GM18499 (cell line): ENCODE measurements at regions not wholly inside any gene's neighbourhood (a gene's known extent, or its start where the extent isn't known, plus 50 kb on each side); places are given as distances from the start of the nearest gene placed in this dataset.

Source experiments
- ATAC-seq: cut with Tn5 transposase; IDR thresholded peaks from one replicate; pipeline ENCODE4 v1.9.1; 2021; ENCODE audit warnings: moderate number of reproducible peaks; ENCODE audit not compliant: insufficient read depth, unreplicated experiment

DNA sequence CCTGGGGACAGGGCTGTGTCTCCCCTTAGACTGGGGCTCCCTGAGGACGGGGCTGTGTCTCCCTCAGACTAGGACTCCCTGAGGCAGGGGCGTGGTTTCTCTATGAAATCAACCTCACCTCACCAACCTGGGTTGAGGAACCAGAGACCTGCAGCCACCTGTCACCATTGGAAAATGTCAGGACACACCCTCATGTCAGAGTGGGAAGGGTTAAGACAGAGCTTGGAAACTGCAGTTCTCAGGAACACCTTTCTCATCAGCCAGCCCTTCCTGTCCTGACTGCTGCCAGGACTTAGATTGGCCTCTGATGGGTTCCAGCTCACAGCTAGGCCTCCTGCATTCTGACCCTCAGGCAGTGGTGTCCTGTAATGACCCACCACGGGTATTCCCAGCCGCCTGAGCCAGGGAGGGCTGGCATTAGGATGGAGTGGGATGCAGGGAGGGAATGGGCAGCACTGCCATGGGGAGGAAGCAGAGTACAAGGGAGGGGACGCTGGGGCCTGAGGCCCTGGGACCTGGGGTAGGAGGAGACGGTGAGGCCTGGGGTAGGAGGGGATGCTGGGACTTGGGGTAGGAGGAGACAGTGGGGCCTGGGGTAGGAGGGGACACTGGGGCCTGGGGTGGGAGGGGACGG, 76.3 kb downstream of the MRPL14 start:
- no peak for ATAC-seq

GRCh38 chr6:44049989-44050871, 77.0 kb downstream of the MRPL14 start:
- no peak for ATAC-seq

DNA sequence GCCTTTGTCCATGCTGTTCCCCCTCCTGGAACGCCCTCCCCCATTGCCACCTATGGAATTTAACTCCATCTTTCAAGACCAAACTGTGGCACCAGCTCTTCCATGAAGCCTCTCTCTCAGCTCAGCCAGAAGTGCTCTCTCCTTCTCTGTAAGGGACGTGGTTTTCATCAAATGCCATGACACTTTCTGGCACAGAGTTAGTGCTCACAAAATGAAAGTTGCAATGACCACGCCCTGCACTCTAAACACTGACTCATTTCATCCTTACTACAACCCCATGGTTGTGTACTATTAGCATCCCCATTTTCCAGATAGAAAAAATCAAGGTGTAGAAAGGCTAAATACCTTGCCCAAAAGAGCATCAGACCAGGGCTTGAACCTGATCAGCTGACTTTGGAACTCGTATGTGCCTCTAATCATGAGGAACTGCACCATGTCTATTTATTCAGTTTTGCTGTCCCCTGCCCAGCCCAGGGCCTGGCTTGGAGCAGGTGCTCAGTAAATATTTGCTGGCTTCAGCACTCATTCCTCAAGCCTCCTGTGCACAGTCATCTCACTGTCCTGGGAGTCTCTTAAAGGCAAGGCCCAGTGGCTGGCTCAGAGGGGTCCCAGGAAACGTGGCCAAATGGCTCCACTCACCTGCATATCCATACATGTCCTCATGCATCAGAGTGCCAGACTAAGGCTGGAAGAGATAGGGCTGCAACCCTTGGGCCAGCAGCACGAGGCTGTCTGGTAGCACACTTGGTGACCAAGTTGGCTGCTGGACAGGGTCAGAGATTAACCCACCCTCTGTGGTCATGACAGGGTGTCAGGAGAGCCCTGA, 77.9 kb downstream of the MRPL14 start:
- ATAC-seq: no peak

DNA sequence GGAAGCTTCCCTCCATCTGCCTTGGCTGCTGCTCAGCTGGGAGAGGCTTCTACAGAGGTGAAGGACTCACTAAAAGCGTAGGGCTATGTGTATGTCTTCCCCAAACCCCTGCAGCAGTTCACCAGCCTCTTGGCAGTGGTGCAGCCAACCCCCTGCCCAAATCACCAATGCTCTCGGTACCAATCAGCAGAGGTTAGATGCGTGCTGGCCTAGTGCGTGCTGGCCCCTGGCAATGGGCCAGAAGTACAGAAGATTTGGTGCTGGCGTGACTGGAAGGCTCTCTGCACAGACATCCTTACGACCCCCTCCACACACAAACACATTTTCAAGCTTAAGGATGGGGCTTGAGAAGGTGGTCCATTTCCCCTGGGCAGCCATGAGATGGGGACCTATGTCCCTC, 79.0 kb downstream of the MRPL14 start:
- no peak for ATAC-seq

DNA sequence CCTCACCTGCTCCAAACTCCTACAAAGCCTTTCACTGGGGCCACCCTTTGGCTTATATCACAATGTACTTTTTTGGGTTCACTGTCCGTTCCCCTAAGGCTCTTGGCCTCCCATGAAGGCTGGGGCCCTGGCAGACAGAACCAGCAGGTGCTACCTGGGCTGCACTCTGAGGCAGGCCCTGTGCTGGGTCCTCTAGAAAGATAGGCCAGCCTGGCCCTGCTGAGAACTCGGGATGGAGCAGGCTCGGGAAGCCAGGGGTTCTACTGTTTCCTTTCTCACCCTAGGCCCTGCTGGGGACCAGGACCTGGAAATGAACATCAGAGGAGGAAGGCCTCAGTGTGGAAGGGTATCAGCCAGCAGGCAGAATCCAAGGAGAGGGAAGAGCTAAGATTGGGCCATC, 79.5 kb downstream of the MRPL14 start:
- no peak for ATAC-seq

DNA sequence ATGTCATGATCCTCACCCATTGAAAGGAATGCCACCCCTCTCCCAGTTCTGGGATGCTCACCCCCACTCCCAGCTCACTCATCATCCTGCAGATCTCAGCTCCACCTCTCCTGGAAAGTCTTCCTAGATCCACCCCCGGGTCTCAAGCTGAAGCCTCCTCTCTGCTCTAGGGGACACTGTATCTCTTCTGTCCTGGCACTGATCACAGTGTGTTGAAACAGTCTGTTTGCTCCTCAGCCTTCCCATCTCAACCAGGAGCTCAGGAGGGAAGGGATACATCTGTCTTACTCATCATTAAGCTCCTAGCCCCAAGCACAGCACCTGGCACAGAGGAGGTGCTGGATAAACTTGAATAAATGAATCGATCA, 80.1 kb downstream of the MRPL14 start:
- ATAC-seq: no peak

DNA sequence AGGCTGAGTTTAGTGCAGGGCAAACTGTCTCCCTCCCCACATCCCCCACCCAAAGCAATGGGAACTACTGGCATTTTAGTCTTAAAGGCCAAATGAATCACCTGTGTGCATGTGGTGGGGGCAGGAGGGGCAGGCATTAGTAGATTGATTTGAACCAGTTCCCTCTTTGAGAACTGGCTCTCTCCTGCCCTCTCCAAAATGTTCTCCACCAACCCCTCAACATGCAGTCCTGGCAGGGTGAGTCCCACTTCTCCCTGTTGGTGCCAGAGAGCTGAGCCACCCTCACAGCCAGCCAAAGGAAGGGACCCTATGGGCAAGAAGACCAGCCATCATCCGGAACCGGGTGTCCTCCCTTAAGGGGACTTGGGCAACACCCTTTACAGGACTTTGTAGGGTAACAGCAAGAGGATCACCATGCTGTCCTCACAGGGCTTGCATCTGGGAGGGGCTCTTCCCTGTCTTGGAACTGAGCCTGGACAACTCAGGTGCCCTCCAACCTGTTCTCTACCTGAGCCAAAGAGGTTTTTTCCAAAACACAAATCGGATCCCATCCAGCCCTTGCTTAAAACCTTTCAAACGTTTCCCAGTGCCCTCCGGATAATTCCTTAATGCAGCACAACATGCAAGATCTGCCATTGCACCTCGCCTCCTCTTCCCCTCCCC, 80.6 kb downstream of the MRPL14 start:
- ATAC-seq: no peak

- ATAC-seq: no peak
Observed at GRCh38 chr6:44045672-44046015, 81.6 kb downstream of the MRPL14 start.

DNA sequence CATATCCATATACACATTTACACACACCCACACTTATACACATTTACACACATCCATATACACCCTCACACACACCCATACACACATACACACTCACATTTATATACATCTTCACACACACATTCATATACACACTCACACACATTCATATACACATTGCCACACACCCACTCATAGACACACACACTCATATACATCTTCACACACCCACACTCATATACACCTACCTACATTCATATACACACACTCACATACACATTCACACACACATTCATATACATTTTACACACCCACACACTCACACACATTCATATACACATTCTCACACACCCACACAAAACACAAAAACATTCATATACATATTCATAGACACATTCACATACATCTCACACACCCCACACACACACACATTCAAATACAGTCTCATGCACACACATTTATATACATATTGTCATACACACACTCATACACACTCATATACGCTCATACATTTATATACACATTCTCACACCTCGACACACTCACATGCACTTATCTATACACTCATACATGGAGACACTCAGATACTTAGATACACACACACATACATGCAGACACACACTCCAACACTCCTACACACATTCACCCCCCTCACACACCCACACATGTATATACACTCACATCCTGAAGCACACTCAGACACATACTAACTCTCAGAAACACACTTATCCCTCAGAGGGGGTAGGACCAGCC, 82.1 kb downstream of the MRPL14 start:
- no peak for ATAC-seq

DNA sequence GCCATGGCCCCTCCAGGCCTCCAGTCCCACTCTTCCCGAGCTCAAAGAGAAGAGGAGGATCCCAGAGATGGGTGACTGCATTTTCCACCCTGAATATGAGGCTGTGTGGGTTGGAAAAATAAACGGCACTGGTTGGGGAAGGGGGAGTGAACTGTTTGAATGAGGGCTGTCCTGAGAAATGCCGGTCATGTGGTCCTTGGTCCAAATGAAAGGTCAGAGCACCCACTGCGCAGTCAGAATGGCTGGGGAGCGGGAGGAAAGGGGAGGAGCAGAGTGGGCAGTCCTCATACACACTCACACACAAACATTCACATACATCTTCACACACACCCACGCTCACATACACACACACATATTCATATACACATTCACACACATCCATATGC, 83.1 kb downstream of the MRPL14 start:
- ATAC-seq: no peak

DNA sequence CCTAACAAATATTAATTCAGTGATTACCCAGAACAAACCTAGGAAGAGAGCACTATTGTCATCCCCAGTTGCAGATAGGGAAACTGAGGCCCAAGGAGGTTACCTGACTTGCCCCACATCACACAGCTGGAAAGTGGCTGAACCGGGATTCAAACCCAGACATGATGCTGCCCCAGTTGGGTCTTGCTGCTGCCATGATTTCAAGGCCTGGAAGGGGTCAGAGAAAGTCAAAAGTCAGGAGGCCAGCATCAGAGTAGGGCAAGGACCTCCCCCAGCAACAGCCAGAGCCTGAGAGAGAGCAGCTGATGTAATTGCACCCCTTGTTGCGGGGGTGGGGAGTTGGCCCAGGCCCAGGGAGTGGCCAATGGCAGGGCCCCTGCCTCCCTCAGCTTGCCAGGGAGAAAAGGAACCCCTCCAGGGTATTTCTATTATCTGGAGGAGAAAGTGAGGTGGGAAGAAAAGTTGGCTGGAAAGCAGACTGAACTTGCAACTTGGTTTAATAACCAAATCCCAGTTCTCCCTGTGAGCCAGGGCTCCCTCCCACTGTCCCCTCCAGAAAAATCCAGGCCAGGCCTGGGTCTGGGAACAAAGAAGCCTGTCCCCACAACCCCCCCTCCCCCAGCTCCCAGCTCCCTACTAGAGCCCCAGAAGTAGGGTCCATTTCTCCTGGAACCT, 83.6 kb downstream of the MRPL14 start:
- ATAC-seq: no peak

DNA sequence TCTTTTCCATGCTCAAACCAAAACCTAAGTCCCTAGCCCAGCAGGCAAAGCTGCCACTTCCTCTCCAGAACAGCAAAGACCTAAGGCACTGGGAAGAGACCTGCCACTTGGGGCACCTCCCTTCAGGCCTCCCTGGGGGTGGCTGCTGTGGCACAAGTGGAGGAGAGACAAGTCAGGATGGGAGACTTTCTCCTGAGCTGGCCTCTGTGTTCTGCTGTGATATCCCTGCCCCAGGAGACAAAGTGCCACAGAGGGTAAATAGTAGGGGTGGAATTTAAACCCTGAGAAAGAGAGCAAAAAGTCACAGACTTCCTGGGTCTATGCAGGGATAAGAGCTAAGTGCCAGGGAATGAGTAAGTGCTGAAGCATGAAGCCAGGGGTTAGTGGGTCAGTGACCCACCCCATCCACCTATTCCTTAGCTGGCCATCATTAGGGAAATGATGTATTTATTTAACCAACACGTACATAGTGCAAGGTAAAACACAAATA, 84.2 kb downstream of the MRPL14 start:
- ATAC-seq: no peak

GRCh38 chr6:44042261-44042988, 84.8 kb downstream of the MRPL14 start:
- ATAC-seq: no peak

DNA sequence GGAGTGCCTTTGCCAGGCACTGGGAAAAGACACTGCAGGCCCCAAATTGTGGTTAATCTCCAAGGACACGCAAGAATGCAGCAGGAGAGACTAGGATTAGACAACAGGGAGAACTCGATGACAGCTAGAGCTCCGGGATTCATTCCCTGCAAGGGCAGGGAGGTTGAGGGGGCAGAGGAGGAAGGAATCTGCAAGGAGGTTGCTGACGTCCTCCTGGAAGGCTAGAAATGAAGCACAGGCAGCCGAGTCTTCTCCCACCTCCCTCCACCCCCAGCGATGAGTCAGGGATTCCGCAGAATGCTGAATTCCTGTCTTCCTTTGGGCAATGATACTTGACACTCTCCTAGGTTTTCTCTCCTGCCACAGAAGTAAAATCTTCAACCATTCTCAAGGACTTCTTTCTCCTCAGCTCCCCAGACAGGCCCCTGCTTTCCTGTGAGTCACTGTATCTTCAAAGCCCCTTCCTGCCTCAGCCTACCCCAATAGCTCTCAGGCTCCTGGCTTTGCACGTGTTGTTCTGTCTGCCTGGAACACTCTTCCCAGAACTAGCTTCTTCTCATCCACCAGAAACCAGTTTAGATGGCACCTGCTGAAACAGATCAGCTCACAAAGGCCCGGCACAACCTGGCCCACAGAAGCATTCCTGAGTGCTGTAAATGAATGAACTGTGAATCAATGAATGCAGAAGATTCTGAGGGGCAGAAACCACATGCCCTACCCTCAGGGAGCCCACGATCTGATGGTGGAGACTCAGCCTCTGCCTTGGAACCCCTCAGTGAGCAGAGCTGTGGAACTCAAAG, 85.6 kb downstream of the MRPL14 start:
- ATAC-seq: no peak

GRCh38 chr6:44040786-44041185, 86.5 kb downstream of the MRPL14 start:
- ATAC-seq: no peak

- ATAC-seq: no peak
Observed at GRCh38 chr6:44039839-44040350, 87.4 kb downstream of the MRPL14 start.

- ATAC-seq: no peak
Observed at GRCh38 chr6:44039191-44039719, 88.0 kb downstream of the MRPL14 start.
